ENCODE measurements at regions not wholly inside any gene's neighbourhood (a gene's known extent, or its start where the extent isn't known, plus 50 kb on each side); places are given as distances from the start of the nearest gene placed in this dataset.
A peak's percentile ranks its signal among the peaks of the same experiment; 100 is the strongest.
"Not testable (repeated sequence)": the region's sequence is repeated elsewhere in the genome, so short reads cannot be mapped to it uniquely, and the experiment has no call there.

GRCh38 chr4:82301390-82301789 lies 72.4 kb downstream of the HNRNPD start:
- DNase-seq (ENCODE audit: extremely low spot score, insufficient read length, low read depth); FAIRE-seq: not testable (repeated sequence)

DNA sequence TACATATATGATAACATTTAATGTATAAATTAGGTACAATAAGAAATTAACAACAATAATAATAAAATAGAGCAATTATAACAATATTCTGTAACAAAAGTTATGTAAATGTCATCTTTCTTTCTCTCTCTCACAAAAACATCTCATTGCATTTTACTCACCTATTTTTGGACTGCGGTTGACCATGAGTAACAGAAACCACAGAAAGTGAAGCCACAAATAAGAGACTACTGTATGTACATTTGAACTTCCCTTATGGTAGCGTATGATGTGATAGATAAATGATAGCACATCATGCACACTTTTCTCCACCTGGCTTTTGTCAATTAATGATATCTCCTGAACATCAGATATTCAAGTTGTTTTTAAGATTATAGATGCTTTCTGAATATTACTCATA lies 80.5 kb downstream of the HNRNPD start:
- peak; percentile 82 for FAIRE-seq
- no peak for DNase-seq (ENCODE audit: extremely low spot score, insufficient read length, low read depth)

GRCh38 chr4:82287720-82288119 lies 86.1 kb downstream of the HNRNPD start:
- no peak for DNase-seq (ENCODE audit: extremely low spot score, insufficient read length, low read depth)

DNA sequence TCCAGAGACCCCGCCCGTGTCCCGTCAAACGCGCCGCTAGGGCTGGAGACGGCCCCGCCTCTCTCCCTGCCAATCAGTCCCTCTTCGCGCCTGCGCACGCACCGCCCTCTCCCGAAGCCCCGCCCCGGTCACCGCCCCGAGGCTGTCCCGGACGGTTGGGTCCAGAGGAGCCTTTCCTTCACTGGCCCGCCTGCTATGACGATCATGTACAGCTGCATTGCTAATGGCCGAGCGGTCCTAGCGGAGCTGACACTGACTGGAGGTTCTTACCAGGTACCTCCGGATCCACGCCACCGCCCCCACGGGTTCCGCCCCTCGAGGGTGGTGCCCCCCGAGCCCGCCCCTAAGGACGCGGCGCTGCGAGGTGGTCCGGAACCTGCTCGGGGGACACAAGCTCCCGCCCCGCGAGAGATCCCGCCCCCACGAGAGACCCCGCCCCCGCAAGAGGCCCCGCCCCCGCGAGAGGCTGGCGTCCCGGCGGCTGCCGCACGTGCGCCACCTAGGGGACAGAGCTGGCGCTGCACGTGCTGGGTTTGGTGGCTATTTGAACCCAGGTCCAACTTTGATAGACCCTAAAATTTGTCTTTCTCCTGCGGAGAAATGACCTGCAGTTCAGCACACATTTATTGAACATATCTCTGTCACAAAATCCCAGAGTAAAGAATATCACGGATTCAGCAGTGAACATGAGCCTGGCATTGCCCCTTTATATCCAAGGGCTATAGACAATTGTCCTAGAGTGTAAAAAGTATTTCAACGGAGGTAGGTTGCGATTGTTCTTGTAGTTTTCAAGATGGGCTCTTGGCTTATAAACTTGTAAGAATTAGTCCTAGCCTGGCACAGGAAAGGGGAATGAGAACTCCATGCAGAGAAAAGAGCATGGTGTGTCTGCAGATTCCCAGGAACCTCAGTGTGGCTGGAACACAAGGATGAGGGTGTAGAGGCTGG lies 88.7 kb downstream of the HNRNPD start:
- DNase-seq (ENCODE audit: extremely low spot score, insufficient read length, low read depth), result peak; percentile 87
- FAIRE-seq, result peak; percentile 98

More at GRCh38 chr4:82287720-82288119, 86.1 kb downstream of the HNRNPD start:
- FAIRE-seq, result no peak

- DNase-seq (ENCODE audit: extremely low spot score, insufficient read length, low read depth), result no peak
- no peak for FAIRE-seq
Observed at GRCh38 chr4:82284475-82284857, 89.3 kb downstream of the HNRNPD start.

GRCh38 chr4:82282875-82283274 lies 90.9 kb downstream of the HNRNPD start:
- DNase-seq (ENCODE audit: extremely low spot score, insufficient read length, low read depth), result no peak
- FAIRE-seq, result no peak

- FAIRE-seq; DNase-seq (ENCODE audit: extremely low spot score, insufficient read length, low read depth): not testable (repeated sequence)
Observed at GRCh38 chr4:82279550-82279949, 94.2 kb downstream of the HNRNPD start.

GRCh38 chr4:82276332-82276640 lies 97.5 kb downstream of the HNRNPD start:
- FAIRE-seq (no peak), DNase-seq (ENCODE audit: extremely low spot score, insufficient read length, low read depth) (no peak)

DNA sequence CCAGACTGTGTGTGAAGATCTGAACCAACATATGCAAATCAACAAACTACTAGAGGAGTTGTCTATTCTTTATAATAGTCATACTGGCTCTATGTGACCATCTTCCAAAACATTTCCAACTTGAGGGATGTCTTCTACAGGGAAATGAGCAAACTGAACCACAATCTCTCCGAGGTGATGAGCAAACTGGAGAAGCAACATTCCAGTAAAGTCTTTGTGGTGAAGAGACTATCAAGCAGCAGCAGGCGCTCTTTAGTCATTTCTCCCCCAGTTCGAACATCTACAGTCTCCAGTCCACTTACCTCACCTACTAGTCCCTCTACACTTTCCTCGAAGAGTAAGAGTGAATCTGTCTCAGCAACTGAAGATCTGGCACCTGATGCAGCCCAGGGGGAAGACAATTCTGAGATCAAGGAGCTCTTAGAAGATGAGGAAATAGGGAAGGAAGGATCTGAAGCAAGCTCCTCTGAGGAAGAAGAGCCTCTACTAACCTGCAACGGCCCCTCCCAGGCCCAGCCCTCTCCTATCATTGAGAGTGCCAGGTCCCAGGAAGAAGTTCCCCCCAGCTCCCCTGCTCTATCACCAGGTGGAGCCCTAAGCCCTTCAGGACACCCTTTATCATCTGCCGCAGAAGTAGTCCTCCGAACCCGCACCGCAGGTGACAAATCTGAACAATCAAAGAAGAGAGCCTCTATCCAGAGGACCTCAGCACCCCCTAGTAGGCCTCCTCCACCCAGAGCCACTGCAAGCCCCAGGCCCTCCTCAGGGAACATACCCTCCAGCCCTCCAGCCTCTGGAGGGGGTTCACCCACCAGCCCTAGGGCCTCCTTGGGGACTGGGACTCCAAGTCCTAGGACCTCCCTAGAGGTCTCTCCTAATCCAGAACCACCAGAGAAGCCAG lies 98.1 kb downstream of the HNRNPD start:
- no peak for DNase-seq (ENCODE audit: extremely low spot score, insufficient read length, low read depth)

DNA sequence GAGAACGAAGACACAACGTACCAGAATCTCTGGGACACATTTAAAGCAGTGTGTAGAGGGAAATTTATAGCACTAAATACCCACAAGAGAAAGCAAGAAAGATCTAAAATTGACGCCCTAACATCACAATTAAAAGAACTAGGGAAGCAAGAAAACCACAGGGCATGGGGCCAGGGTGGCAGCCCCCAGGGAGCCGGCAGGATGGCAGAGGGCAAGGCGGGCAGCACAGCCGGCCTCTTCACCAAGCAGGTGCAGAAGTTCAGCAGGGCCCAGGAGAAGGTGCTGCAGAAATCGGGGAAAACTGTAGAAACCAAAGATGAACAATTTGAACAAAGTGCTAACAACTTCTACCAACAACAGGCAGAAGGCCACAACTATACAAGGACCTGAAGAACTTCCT lies 99.1 kb downstream of the HNRNPD start:
- DNase-seq (ENCODE audit: extremely low spot score, insufficient read length, low read depth); FAIRE-seq: not testable (repeated sequence)

More for the DNA sequence above, 98.1 kb downstream of the HNRNPD start:
- FAIRE-seq, result no peak

GRCh38 chr4:82272523-82272922 lies 101.3 kb downstream of the HNRNPD start:
- FAIRE-seq; DNase-seq (ENCODE audit: extremely low spot score, insufficient read length, low read depth): not testable (repeated sequence)

DNA sequence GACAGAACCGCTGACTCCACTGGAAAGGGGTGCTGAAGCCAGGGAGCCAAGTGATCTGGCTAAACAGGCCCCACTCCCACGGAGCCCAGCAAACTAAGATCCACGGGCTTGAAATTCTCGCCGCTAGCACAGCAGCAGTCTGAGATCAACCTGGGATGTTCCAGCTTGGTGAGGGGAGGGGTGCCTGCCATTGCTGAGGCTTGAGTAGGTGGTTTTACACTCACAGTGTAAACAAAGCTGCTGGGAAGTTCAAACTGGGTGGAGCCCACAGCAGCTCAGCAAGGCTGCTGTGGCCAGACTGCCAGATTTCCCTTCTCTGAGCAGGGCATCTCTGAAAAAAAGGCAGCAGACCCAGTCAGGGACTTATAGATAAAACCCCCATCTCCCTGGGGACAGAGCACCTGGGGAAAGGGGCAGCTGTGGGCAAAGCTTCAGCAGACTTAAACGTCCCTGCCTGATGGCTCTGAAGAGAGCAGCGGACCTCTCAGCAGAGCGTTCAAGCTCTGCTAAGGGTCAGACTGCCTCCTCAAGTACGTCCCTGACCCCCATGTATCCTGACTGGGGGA lies 101.8 kb downstream of the HNRNPD start:
- not testable (repeated sequence) for DNase-seq (ENCODE audit: extremely low spot score, insufficient read length, low read depth)

DNA sequence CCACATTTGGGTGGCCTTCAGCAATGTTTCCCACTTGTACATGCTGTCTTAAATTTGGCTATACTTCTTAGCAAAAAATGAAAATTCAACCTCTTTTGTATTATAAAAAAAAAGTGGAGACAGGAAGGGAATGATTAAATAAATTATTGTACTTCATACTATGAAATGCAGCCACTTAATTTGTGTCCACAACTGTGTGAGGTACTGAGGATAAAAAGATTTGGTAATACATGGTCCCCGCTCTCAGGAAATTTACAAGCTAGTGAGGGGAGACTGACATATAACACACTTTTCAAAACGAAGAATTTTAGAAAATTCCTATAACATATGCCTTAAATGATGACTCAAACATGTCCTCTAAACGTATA lies 105.0 kb downstream of the HNRNPD start:
- FAIRE-seq (no peak), DNase-seq (ENCODE audit: extremely low spot score, insufficient read length, low read depth) (no peak)

More for the DNA sequence above, 101.8 kb downstream of the HNRNPD start:
- not testable (repeated sequence) for FAIRE-seq

- FAIRE-seq, result peak; percentile 78
Observed at GRCh38 chr4:82268050-82268825, 105.6 kb downstream of the HNRNPD start.

DNA sequence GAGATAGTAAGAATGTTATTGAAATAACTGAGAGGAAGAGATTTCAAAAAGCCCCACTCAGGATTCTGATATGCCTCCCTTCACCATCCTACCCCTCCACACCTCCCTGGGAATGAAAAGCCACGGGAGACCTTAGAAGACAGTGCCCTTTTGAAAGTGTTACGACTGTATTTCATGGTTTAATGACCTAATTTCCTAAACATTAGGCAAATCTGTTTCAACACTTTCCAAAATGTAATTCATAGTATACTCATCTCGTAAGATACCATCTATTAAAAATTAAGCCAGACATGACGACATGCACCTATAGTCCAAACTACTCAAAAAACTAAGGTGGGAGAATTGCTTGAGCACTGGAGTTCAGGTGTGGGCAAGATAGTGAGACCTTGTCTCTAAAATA lies 106.3 kb downstream of the HNRNPD start:
- no peak for DNase-seq (ENCODE audit: extremely low spot score, insufficient read length, low read depth)
- FAIRE-seq, result no peak

More at GRCh38 chr4:82268050-82268825, 105.6 kb downstream of the HNRNPD start:
- DNase-seq (ENCODE audit: extremely low spot score, insufficient read length, low read depth), result no peak

- DNase-seq (ENCODE audit: extremely low spot score, insufficient read length, low read depth) (no peak), FAIRE-seq (no peak)
Observed at GRCh38 chr4:82266345-82266744, 107.4 kb downstream of the HNRNPD start.

DNA sequence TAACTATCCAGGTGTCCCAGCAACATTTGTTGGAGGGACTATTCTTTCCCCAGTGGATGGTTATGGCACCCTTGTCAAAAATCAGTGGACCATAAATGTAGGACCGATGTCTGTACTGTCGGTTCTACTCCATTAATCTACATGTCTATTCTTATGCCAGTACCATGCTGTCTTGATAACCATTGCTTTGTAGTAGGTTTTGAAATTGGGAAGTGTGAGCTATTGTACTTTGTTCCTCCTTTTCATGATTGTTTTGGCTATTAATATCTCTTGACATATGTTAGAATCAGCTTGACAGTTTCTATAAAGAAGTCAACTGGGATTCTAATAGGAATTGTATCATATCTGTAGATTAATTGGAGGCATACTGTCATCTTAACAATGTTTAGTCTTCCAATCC lies 112.7 kb downstream of the HNRNPD start:
- FAIRE-seq (no peak), DNase-seq (ENCODE audit: extremely low spot score, insufficient read length, low read depth) (no peak)

DNA sequence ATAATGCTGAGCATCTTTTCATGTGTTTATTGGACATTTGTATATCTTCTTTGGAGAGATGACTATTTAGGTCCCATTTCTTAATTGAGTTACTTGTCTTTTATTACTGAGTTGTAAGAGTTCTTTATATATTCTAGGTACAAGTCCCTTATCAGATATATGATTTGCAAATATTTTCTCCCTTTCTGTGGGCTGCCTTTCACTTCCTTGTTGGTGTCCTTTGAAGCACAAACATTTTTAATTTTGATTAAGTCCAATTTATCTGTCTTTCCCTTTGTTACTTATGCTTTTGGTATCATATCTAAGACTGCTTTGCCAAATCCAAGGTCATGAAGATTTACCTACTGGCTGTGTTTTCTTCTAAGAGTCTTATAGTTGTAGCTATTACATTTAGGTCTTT lies 113.2 kb downstream of the HNRNPD start:
- FAIRE-seq (no peak), DNase-seq (ENCODE audit: extremely low spot score, insufficient read length, low read depth) (no peak)

GRCh38 chr4:82256718-82257117 lies 117.1 kb downstream of the HNRNPD start:
- DNase-seq (ENCODE audit: extremely low spot score, insufficient read length, low read depth) (no peak), FAIRE-seq (no peak)

DNA sequence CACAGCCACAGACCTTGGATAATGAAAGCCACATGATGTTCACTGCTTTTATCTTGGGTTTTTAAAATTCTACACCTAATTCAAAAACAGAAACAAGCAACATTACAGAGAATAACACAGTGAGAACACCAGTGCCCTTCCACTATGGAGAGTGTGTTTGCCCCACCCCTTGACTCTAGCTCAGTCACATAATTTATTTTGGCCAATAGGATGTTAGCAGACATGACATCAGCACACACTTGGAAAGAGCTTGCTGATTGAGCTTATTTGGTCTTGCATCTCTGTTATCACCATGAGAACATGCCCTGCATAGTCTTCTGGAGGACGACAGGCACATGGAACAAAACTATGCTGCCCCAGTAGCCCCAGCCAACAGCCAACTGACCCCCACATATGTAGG lies 118.1 kb downstream of the HNRNPD start:
- no peak for FAIRE-seq
- DNase-seq (ENCODE audit: extremely low spot score, insufficient read length, low read depth), result no peak

Measured in GM18507 (cell line).